DND-41 (cell line): ENCODE measurements at regions not wholly inside any gene's neighbourhood (a gene's known extent, or its start where the extent isn't known, plus 50 kb on each side); places are given as distances from the start of the nearest gene placed in this dataset.

ENCODE experiments used
- CTCF ChIP-seq: IDR thresholded peaks from 2 replicates; pipeline ENCODE4 v1.5.1; 2012; ENCODE audit warnings: borderline replicate concordance, low read length, moderate library complexity, mild to moderate bottlenecking; ENCODE audit not compliant: poor library complexity, severe bottlenecking; ENCODE audit errors: extremely low read depth
- EZH2 ChIP-seq: IDR thresholded peaks from 3 replicates; pipeline ENCODE4 v1.6.1; 2012; ENCODE audit warnings: borderline replicate concordance, low read depth, mild to moderate bottlenecking, moderate library complexity, low read length, inconsistent platforms; ENCODE audit not compliant: severe bottlenecking

- TF ChIP-seq CTCF, result no peak
- TF ChIP-seq EZH2, result no peak
Measured at GRCh38 chr15:98565566-98565965, 82.8 kb upstream of the IGF1R start.
